ENCODE measurements at regions not wholly inside any gene's neighbourhood (a gene's known extent, or its start where the extent isn't known, plus 50 kb on each side); places are given as distances from the start of the nearest gene placed in this dataset.

- no peak for DNase-seq
Observed at GRCh38 chr15:27702581-27702980, 396.5 kb downstream of the OCA2 start.

GRCh38 chr15:27701956-27702355, 397.2 kb downstream of the OCA2 start:
- DNase-seq: no peak

DNA sequence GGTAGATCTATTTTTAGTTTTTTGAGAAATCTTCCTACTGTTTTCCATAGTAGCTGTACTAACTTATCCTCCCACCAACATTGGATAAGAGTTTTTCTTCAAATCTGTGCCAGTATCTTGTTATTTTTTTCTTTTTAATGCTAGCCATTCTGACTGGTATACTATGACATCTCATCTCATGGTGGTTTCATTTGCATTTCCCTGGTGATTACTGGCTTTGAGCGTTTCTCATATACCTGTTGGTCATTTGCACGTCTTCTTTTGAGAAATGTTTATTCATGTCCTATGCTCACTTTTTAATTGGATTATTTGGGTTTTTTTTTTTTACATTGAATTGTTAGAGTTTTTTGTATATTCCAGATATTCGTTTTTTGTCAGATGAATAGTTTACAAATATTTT, 398.1 kb downstream of the OCA2 start:
- no peak for DNase-seq

- DNase-seq: no peak
Observed at GRCh38 chr15:27699699-27700098, 399.4 kb downstream of the OCA2 start.

- no peak for DNase-seq
Observed at GRCh38 chr15:27696530-27696929, 402.6 kb downstream of the OCA2 start.

GRCh38 chr15:27695726-27696125, 403.4 kb downstream of the OCA2 start:
- peak in 1 of 2 experiments; percentile 14 for DNase-seq

DNA sequence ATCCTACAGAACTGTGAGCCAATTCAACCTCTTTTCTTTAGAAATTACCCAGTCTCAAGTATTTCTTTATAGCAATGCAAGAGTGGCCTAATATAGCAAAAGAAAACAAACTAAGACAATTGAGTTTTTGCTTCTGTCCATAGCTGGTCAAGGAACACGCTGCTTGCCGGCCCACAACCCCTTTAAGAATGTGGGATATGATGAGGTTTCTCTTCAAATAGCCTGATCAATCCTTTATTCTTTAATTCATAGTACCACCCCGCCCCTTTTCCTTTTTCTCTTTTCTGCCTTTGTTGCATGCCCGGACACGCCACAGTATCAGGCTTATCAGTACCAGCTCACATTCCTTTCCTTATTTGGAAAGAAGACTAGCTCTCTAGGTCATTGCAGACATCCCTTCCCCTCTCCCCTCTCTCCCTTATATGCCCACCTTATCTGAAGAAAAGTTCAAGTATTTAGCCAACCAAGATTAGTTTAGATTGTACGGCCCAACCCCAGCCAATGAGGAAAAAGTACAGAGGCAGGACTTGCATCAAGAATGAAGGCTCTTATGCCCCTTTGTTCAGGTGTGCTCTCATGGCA, 404.5 kb downstream of the OCA2 start:
- no peak for DNase-seq

GRCh38 chr15:27693280-27693679, 405.8 kb downstream of the OCA2 start:
- no peak for DNase-seq

- DNase-seq: no peak
Observed at GRCh38 chr15:27692438-27692837, 406.7 kb downstream of the OCA2 start.

GRCh38 chr15:27690290-27690689, 408.8 kb downstream of the OCA2 start:
- no peak for DNase-seq

DNA sequence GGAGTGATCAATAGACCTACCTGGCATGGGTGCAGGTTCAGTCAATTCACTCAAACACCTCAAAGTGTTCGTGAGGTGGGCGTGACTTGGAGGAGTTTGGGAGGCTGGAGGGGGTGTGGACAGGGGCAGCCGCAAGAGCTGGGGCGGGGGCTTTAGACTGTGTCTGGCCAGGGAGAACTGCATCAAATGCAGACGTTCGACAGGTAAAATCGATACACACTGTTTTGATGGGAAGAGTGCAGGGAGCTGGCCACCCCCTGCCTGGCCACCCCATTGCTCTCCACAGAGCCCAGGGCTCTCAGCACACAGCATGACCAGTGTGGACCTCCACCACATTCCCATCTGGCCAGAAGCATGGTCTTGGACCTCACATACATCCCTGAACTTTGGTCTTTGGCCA, 412.1 kb downstream of the OCA2 start:
- DNase-seq: no peak

- DNase-seq: no peak
Observed at GRCh38 chr15:27686369-27686768, 412.7 kb downstream of the OCA2 start.

DNA sequence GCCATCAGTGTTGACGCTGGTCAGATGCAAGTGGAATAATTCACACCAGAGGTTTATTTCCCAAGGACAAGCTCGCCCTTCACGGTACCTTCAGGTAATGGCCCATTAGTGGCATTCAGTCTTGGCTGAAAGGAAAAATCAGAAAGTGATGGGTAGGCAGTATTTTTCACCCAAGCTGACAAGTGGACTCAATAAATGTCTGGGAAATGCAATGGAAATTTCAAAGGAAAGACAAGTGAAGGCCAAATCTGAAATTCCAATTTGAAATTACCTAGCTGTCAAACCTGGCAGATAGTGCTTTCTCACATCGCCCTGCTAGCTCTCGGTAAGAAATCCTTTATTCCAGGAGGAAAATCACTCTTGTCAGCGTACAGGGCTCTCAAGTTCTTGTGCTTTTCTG, 413.5 kb downstream of the OCA2 start:
- no peak for DNase-seq

- no peak for DNase-seq
Observed at GRCh38 chr15:27683121-27683520, 416.0 kb downstream of the OCA2 start.

DNA sequence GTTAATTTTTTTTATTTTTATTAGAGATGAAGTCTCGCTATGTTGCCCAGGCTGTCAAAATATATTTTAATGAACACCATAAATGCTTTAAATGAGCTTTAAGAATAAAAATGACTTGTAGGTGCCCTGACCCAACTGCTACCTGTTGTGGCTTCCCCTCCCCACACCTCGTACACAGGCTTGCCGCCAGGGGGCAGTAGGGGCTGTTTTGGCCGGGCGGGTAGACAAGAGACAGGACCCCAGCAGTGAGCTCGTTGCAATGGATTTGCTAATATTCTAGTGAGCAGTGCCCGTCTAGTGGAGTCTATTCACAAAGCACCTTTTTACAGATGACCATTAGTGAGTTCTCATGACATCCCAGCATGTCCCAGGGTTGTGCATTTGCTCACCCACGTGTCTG, 418.1 kb downstream of the OCA2 start:
- DNase-seq: peak in 1 of 2 experiments; percentile 48

DNA sequence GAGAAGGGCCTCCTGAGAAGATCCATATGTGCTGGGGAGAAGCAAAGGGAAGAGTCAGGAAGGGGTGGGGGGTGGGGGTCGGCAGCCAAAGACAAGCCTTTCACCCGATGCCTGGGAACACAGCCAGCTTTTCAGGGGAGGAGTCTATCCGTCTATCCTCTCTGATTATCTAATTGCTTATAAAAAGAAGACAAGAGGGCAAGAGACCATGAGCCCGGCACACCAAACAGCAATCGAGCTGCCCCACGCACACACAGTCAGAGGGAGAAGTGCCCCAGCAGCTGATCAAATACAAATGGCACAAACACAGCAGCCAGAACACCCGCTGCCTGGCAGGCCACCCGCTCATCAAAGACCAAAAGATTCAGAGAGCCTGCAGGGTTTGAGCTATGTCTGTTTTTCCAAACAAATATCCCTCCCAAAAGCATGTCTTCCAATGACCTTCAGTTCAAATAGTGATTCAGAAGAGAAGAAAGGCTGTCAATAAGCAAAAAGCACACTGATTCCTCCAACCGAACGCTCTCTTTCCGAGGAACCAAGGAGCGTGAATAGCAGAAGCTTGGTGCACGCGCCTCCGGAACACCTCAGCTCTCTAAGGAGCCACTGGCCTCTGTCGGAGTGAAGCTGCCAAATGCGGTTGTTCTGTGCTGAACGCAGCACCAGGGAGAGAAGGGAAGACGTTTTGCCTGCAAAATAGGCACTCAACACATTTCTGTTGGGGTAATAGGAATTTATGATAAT, 419.2 kb downstream of the OCA2 start:
- DNase-seq: peak; percentile 24 to 41

GRCh38 chr15:27679203-27679602, 419.9 kb downstream of the OCA2 start:
- no peak for DNase-seq

- DNase-seq: no peak
Observed at GRCh38 chr15:27677951-27678350, 421.2 kb downstream of the OCA2 start.

DNA sequence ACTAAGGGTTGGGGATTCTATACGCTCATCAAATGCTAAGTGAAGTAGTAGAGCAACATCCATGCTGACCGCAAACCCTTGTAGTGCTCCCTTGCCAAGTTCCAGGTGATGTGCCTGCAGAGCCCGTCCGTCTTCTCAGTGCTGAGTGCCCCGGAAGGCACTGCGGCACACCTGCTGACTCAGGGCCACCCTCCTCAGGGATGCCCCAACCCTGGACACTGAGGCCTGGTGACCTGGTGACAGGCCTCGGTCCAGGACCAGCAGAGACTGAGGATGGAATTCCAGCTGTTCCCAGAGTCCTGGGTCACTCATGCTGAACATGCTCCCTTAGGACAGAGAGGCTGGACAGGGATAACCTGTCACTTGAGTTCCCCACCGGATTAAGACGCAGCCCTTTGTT, 422.5 kb downstream of the OCA2 start:
- DNase-seq: no peak

GRCh38 chr15:27675571-27675970, 423.5 kb downstream of the OCA2 start:
- no peak for DNase-seq

GRCh38 chr15:27674826-27675225, 424.3 kb downstream of the OCA2 start:
- no peak for DNase-seq

GRCh38 chr15:27673766-27674445, 425.2 kb downstream of the OCA2 start:
- DNase-seq: no peak

- DNase-seq: no peak
Observed at GRCh38 chr15:27672537-27672936, 426.6 kb downstream of the OCA2 start.

DNA sequence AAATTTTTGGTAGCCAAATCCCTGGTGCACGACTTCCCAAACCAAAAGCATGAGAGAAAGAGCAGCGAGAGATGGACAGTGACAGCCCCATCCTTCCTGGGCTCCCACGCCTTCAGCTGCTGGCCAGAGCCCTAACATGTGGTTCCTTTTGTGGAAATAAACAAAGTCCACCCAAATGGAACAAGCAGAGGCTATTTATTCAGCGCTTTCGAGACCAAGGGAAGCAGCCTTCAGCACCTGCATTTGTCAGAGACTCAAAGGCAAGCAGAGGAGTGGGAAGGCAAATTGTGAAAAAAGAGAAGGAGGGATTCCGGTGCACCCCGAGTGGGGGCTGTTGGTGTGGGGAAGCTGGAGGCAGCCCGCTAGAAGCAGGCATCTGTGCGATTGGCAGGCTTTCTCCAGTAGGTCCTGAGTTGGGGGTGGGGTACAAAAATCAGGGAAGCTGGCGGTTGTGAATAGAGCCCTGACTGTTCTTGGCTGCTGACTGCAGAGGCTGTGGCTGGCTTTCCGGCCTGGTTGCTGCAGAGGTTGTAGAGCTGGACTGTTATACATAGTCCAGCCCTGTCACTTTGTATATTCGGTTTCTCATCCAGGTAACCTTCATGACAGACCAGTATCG, 427.2 kb downstream of the OCA2 start:
- no peak for DNase-seq
